ENCODE measurements at regions not wholly inside any gene's neighbourhood (a gene's known extent, or its start where the extent isn't known, plus 50 kb on each side); places are given as distances from the start of the nearest gene placed in this dataset.

- Histone ChIP-seq H3K4me3 (ENCODE audit: low read depth, low read length) (no peak overlapping the region), H3K36me3 (ENCODE audit: control insufficient read depth, insufficient read depth, low read length) (no peaks in the 10 kb centered on the region), H3K27me3 (ENCODE audit: control insufficient read depth, insufficient read depth, low read length) (no peaks in the 10 kb centered on the region)
- TF ChIP-seq CTCF (IDR thresholded peaks at IDR 0.05; ENCODE audit: insufficient read depth, low read length, poor library complexity, severe bottlenecking): no peak
- DNase-seq (ENCODE audit: low read depth): no peak
Observed at GRCh38 chr7:136259074-136259473, 281.9 kb upstream of the MTPN start.

GRCh38 chr7:136256491-136256890 lies 279.3 kb upstream of the MTPN start:
- Histone ChIP-seq H3K36me3 (ENCODE audit: control insufficient read depth, insufficient read depth, low read length) (no peaks in the 10 kb centered on the region), H3K4me3 (ENCODE audit: low read depth, low read length) (no peak overlapping the region), H3K27me3 (ENCODE audit: control insufficient read depth, insufficient read depth, low read length) (no peaks in the 10 kb centered on the region)
- TF ChIP-seq CTCF (IDR thresholded peaks at IDR 0.05; ENCODE audit: insufficient read depth, low read length, poor library complexity, severe bottlenecking): no peak
- no peak for DNase-seq (ENCODE audit: low read depth)

GRCh38 chr7:136254148-136254547 lies 277.0 kb upstream of the MTPN start:
- no peak for TF ChIP-seq CTCF (IDR thresholded peaks at IDR 0.05; ENCODE audit: insufficient read depth, low read length, poor library complexity, severe bottlenecking)

GRCh38 chr7:136251826-136252225 lies 274.7 kb upstream of the MTPN start:
- no peaks in the 10 kb centered on the region for H3K27me3 ChIP-seq (ENCODE audit: control insufficient read depth, insufficient read depth, low read length)
- no peak for DNase-seq (ENCODE audit: low read depth)
- no peaks in the 10 kb centered on the region for H3K36me3 ChIP-seq (ENCODE audit: control insufficient read depth, insufficient read depth, low read length)
- no peak for TF ChIP-seq CTCF (IDR thresholded peaks at IDR 0.05; ENCODE audit: insufficient read depth, low read length, poor library complexity, severe bottlenecking)
- no peak overlapping the region for H3K4me3 ChIP-seq (ENCODE audit: low read depth, low read length)

More at GRCh38 chr7:136254148-136254547, 277.0 kb upstream of the MTPN start:
- no peaks in the 10 kb centered on the region for H3K36me3 ChIP-seq (ENCODE audit: control insufficient read depth, insufficient read depth, low read length)
- no peak overlapping the region for H3K4me3 ChIP-seq (ENCODE audit: low read depth, low read length)
- H3K27me3 ChIP-seq (ENCODE audit: control insufficient read depth, insufficient read depth, low read length): no peaks in the 10 kb centered on the region
- no peak for DNase-seq (ENCODE audit: low read depth)

- no peak for TF ChIP-seq CTCF (IDR thresholded peaks at IDR 0.05; ENCODE audit: insufficient read depth, low read length, poor library complexity, severe bottlenecking)
- no peaks in the 10 kb centered on the region for H3K27me3 ChIP-seq (ENCODE audit: control insufficient read depth, insufficient read depth, low read length)
- DNase-seq (ENCODE audit: low read depth): no peak
- no peak overlapping the region for H3K4me3 ChIP-seq (ENCODE audit: low read depth, low read length)
- no peaks in the 10 kb centered on the region for H3K36me3 ChIP-seq (ENCODE audit: control insufficient read depth, insufficient read depth, low read length)
Observed at GRCh38 chr7:136247211-136247610, 270.1 kb upstream of the MTPN start.

GRCh38 chr7:136245327-136246004 lies 268.3 kb upstream of the MTPN start:
- no peaks in the 10 kb centered on the region for H3K36me3 ChIP-seq (ENCODE audit: control insufficient read depth, insufficient read depth, low read length)
- DNase-seq (ENCODE audit: low read depth): no peak
- H3K27me3 ChIP-seq (ENCODE audit: control insufficient read depth, insufficient read depth, low read length): no peaks in the 10 kb centered on the region
- no peak for TF ChIP-seq CTCF (IDR thresholded peaks at IDR 0.05; ENCODE audit: insufficient read depth, low read length, poor library complexity, severe bottlenecking)
- H3K4me3 ChIP-seq (ENCODE audit: low read depth, low read length): no peak overlapping the region
